PFSK-1 (cell line): ENCODE measurements at regions not wholly inside any gene's neighbourhood (a gene's known extent, or its start where the extent isn't known, plus 50 kb on each side); places are given as distances from the start of the nearest gene placed in this dataset.

ENCODE experiments used
- FOXP2 ChIP-seq: optimal IDR thresholded peaks from 2 replicates; pipeline ENCODE3; 2011; ENCODE audit warnings: borderline replicate concordance, control low read depth, inconsistent platforms; ENCODE audit not compliant: insufficient read depth; ENCODE audit errors: extremely low read length, extremely low read depth
- POLR2AphosphoS5 ChIP-seq: IDR thresholded peaks from 2 replicates; pipeline ENCODE4 v1.6.1; 2012; ENCODE audit warnings: low read depth, mild to moderate bottlenecking, control low read depth, low read length, moderate library complexity
- SIN3A ChIP-seq: IDR thresholded peaks from 2 replicates; pipeline ENCODE4 v1.6.1; 2012; ENCODE audit warnings: mild to moderate bottlenecking, low read length, moderate library complexity, borderline replicate concordance; ENCODE audit not compliant: insufficient read depth
- TAF1 ChIP-seq: IDR thresholded peaks from 2 replicates; pipeline ENCODE4 v1.6.1; 2012; ENCODE audit warnings: low read length, control low read depth, borderline replicate concordance; ENCODE audit not compliant: insufficient read depth
- TF ChIP-seq, protein P1 (sequence below), 2 experiments: IDR thresholded peaks; 2 replicates each; pipeline versions ENCODE4 v1.6.1 to v1.8.0; 2011 to 2012; ENCODE audit warnings: low read depth in 2 of 2, low read length in 2 of 2, control low read depth in 1 of 2, inconsistent platforms in 1 of 2, mild to moderate bottlenecking in 1 of 2, moderate library complexity in 1 of 2; ENCODE audit not compliant: insufficient read depth in 1 of 2

DNA sequence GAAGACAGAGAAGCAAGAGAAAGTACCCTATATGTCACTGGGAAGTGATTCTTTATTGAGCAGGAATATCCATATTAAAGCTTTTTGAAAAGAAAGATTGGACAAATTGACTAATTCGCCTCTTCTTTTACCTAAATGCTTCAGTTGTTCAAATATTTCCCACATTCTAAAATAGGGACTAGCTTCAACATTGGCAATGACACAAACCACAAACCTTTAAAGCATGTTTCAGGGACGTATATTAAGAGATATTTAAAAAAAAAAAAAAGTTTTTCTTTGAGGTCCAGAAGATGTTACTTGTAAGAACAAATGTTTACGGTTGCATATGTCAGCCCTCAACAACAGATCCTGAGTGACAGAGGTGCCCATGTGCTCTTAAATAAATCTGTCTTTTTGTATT lies 235.0 kb upstream of the NFIA start:
- TF ChIP-seq POLR2AphosphoS5 (no peak), TAF1 (no peak), SIN3A (no peak), FOXP2 (no peak)
- TF ChIP-seq, protein P1, sequence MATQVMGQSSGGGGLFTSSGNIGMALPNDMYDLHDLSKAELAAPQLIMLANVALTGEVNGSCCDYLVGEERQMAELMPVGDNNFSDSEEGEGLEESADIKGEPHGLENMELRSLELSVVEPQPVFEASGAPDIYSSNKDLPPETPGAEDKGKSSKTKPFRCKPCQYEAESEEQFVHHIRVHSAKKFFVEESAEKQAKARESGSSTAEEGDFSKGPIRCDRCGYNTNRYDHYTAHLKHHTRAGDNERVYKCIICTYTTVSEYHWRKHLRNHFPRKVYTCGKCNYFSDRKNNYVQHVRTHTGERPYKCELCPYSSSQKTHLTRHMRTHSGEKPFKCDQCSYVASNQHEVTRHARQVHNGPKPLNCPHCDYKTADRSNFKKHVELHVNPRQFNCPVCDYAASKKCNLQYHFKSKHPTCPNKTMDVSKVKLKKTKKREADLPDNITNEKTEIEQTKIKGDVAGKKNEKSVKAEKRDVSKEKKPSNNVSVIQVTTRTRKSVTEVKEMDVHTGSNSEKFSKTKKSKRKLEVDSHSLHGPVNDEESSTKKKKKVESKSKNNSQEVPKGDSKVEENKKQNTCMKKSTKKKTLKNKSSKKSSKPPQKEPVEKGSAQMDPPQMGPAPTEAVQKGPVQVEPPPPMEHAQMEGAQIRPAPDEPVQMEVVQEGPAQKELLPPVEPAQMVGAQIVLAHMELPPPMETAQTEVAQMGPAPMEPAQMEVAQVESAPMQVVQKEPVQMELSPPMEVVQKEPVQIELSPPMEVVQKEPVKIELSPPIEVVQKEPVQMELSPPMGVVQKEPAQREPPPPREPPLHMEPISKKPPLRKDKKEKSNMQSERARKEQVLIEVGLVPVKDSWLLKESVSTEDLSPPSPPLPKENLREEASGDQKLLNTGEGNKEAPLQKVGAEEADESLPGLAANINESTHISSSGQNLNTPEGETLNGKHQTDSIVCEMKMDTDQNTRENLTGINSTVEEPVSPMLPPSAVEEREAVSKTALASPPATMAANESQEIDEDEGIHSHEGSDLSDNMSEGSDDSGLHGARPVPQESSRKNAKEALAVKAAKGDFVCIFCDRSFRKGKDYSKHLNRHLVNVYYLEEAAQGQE (IDR thresholded peaks at IDR 0.05; ENCODE audit: insufficient read depth in 1 of 2, low read depth in 2 of 2, low read length in 2 of 2) = no peak

DNA sequence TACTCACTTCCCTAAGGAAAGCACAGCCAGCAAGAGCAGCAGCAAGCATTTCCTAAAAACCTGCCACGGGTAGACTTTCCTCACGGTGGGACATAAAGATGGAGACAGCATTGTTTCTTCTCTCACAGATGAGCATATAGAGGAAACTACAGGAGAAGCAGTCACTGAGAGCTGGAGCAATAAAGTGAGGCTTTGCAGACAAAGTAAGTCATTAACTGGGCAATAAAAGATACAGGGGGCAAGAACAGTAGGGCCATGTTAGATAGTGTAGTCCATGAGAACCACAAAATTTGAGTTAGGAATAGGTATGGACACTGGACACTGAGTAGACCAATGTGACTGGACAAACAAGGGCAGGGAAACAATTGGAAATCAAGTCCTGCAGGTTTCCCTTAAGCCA lies 240.1 kb upstream of the NFIA start:
- TF ChIP-seq, protein P1 (IDR thresholded peaks at IDR 0.05; ENCODE audit: insufficient read depth in 1 of 2, low read depth in 2 of 2, low read length in 2 of 2) = no peak
- TF ChIP-seq FOXP2 = no peak
- no peak for TF ChIP-seq SIN3A
- no peak for TF ChIP-seq POLR2AphosphoS5
- no peak for TF ChIP-seq TAF1

DNA sequence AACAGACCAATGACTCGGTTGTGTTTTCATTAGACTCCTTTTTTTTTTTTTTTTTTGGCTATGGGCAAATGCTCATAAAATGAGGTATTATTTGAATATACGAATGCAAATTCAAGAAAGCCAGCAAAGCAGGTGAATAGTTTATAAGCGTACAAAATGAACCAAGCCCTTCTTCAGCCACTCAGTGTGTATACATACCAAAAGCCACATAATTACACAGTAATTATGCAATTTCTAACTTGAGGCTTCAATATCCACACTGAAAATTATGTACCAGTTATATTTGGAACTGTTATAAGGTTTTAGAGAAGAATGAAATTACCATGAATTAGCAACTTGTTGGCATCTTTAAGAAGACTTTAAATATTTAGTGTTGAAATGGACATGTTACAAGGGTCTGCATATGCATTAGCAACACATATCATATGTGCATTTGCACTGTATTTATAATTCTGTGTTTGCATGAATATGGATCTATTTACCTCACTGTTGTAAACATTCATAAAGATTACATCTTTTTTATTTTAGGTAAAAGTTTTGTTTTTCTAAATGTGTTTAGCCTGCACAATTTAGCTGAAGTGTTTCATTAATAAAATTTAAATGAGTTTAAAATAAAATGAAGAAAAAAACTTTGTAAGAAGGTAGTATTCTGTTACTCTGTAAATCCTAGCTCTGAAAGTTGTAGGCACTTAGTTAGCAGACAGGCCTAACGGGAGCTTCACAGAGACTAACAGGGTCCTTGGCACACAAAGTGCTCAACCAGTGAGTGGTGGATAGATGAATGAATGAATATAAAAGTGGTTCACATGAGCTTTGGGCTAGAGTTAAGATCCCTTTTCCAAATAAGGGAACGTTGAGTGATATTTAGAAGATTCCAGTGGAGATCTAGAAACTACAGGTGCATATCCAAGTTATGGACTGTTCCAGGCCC lies 241.0 kb upstream of the NFIA start:
- TF ChIP-seq TAF1 = no peak
- TF ChIP-seq, protein P1 (IDR thresholded peaks at IDR 0.05; ENCODE audit: insufficient read depth in 1 of 2, low read depth in 2 of 2, low read length in 2 of 2) = no peak
- no peak for TF ChIP-seq POLR2AphosphoS5
- TF ChIP-seq FOXP2 = no peak
- no peak for TF ChIP-seq SIN3A

DNA sequence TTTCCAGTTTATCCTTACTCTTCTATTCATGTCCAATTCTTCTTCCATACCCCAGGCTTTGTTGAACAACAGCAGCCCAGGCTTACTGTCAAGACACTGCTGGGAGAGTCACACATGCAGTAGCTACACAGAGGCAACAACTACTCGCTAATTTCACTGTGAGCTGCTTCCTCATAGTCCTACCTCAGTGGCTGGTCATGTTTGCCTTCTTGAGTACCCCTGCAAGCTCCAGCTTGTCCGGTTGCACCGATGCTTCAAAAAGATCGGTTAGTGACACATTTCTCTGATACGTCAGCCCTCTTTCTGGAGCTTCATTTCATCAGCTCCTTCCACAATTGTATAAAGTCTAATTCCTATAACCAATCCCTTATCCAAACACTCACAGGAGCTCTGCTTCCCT lies 246.7 kb upstream of the NFIA start:
- TF ChIP-seq TAF1 (no peak), POLR2AphosphoS5 (no peak), SIN3A (no peak), FOXP2 (no peak)
- TF ChIP-seq, protein P1 (IDR thresholded peaks at IDR 0.05; ENCODE audit: insufficient read depth in 1 of 2, low read depth in 2 of 2, low read length in 2 of 2) = no peak

DNA sequence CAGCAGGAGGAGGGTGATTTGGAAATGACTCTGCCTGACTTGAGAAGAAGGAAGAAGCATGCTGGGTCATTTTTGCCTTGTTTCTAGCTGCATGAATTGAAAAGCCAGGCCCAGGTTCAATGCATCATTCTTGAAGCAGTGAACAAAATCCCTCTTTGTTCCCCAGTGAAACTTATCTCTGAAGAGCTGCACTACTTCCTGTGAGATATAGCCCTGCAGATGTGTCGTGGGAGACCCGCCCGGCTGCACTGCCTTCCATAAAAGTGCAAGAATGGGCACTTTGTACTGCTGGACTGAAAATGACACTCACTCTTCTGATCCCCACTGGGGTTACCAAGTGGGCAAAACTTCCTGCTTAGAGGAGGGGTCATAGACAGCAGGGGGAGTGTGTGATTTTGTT lies 249.2 kb upstream of the NFIA start:
- TF ChIP-seq SIN3A = no peak
- TF ChIP-seq, protein P1 (IDR thresholded peaks at IDR 0.05; ENCODE audit: insufficient read depth in 1 of 2, low read depth in 2 of 2, low read length in 2 of 2) = no peak
- no peak for TF ChIP-seq POLR2AphosphoS5
- TF ChIP-seq TAF1 = no peak
- no peak for TF ChIP-seq FOXP2
